K562 (cell line): ENCODE measurements at regions not wholly inside any gene's neighbourhood (a gene's known extent, or its start where the extent isn't known, plus 50 kb on each side); places are given as distances from the start of the nearest gene placed in this dataset.
A peak's percentile ranks its signal among the peaks of the same experiment; 100 is the strongest.

Source experiments
- FOSL1 ChIP-seq: fragments of 200-800 bp; sonication (Bioruptor generic); conservative IDR thresholded peaks from 2 replicates; pipeline ENCODE4 v1.6.1; 2016; ENCODE audit warnings: missing genetic modification characterization, missing compliant biosample characterization
- GATAD2A ChIP-seq: fragments of 450-650 bp; IDR thresholded peaks from 2 replicates; pipeline ENCODE4 v1.6.1; 2017
- HCFC1 ChIP-seq: IDR thresholded peaks from 2 replicates; pipeline ENCODE4 v1.6.1; 2012; ENCODE audit warnings: low read depth, low read length, improper control_type of control experiment
- HDAC6 ChIP-seq: IDR thresholded peaks from 2 replicates; pipeline ENCODE4 v1.6.1; 2012; ENCODE audit warnings: low read depth, mild to moderate bottlenecking, control low read depth, inconsistent platforms, low read length, moderate library complexity
- KDM5B ChIP-seq: fragments of 200-600 bp; sonication (generic); IDR thresholded peaks from 2 replicates; pipeline ENCODE4 v1.6.1; 2012; ENCODE audit warnings: low read depth, mild to moderate bottlenecking, moderate library complexity, low read length, control low read depth, inconsistent platforms; ENCODE audit not compliant: insufficient replicate concordance
- MEIS2 ChIP-seq: fragments of 450-650 bp; IDR thresholded peaks from 2 replicates; pipeline ENCODE4 v1.6.1; 2014; ENCODE audit warnings: mild to moderate bottlenecking; ENCODE audit not compliant: partially characterized antibody
- MXI1 ChIP-seq: IDR thresholded peaks from 2 replicates; pipeline ENCODE4 v1.6.1; 2011; ENCODE audit warnings: low read depth, mild to moderate bottlenecking, improper control_type of control experiment, low read length
- PBX2 ChIP-seq, 2 experiments: IDR thresholded peaks in 1 of 2; conservative IDR thresholded peaks in 1 of 2; 2 replicates each; pipeline ENCODE4 v1.6.1; 2016; ENCODE audit warnings: low read depth in 2 of 2, mild to moderate bottlenecking in 1 of 2, missing compliant biosample characterization in 1 of 2, missing genetic modification characterization in 1 of 2, moderate library complexity in 1 of 2
- POLR3A ChIP-seq: IDR thresholded peaks from 2 replicates; pipeline ENCODE4 v1.6.1; 2011; ENCODE audit warnings: borderline replicate concordance, mild to moderate bottlenecking, moderate library complexity; ENCODE audit not compliant: insufficient read length, insufficient read depth; ENCODE audit errors: extremely low read depth
- RERE ChIP-seq: sonication (generic); formaldehyde crosslinking; IDR thresholded peaks from 2 replicates; pipeline ENCODE4 v1.8.0; 2023; ENCODE audit warnings: missing genetic modification reagents, mild to moderate bottlenecking, borderline replicate concordance
- TFAM ChIP-seq: fragments of 250-450 bp; sonication (Bioruptor Pico); conservative IDR thresholded peaks from 2 replicates; pipeline ENCODE4 v1.5.0; 2021; ENCODE audit warnings: mild to moderate bottlenecking, moderate library complexity
- TFE3 ChIP-seq: fragments of 450-650 bp; formaldehyde crosslinking; IDR thresholded peaks from 2 replicates; pipeline ENCODE4 v1.4.0; 2020; ENCODE audit warnings: mild to moderate bottlenecking, mixed read lengths
- THRA ChIP-seq: fragments of 450-650 bp; IDR thresholded peaks from 2 replicates; pipeline ENCODE4 v1.6.1; 2017; ENCODE audit warnings: mild to moderate bottlenecking, moderate library complexity
- ZBTB17 ChIP-seq: fragments of 450-650 bp; formaldehyde crosslinking; IDR thresholded peaks from 2 replicates; pipeline ENCODE4 v1.4.0; 2020; ENCODE audit warnings: mild to moderate bottlenecking
- ZNF277 ChIP-seq: fragments of 250-450 bp; sonication (Bioruptor Pico); IDR thresholded peaks from 2 replicates; pipeline ENCODE4 v1.8.0; 2022; ENCODE audit warnings: inconsistent platforms, mild to moderate bottlenecking, moderate library complexity, borderline replicate concordance

GRCh38 chr7:156527458-156527890 lies 113.1 kb upstream of the RNF32 start (continued):
- TF ChIP-seq RERE (CRISPR knock-in tag): no peak
- TF ChIP-seq TFAM (CRISPR knock-in tag): no peak
- no peak for TF ChIP-seq KDM5B
- peak; percentile 68 for TF ChIP-seq MEIS2
- TF ChIP-seq PBX2 (CRISPR knock-in tag; IDR thresholded peaks at IDR 0.05; ENCODE audit: low read depth): no peak
- TF ChIP-seq PBX2 (tag; conservative IDR thresholded peaks at IDR 0.05; ENCODE audit: low read depth): peak; percentile 54; the same call in 1 of the 2 replicates
- TF ChIP-seq HCFC1: no peak
- no peak for TF ChIP-seq GATAD2A
- no peak for TF ChIP-seq POLR3A
- no peak for TF ChIP-seq MXI1
- TF ChIP-seq THRA: no peak
- no peak for TF ChIP-seq HDAC6
- TF ChIP-seq ZBTB17 (CRISPR knock-in tag): no peak
- no peak for TF ChIP-seq FOSL1 (tag)
- TF ChIP-seq ZNF277 (CRISPR knock-in tag): no peak
- TF ChIP-seq TFE3 (CRISPR knock-in tag): no peak
